Muscle layer of colon (tissue), 2 donors: ENCODE measurements at regions not wholly inside any gene's neighbourhood (a gene's known extent, or its start where the extent isn't known, plus 50 kb on each side); places are given as distances from the start of the nearest gene placed in this dataset.

ENCODE experiments used
- H3K27ac ChIP-seq: one replicate; pipeline ENCODE4 v1.7.0; 2013; ENCODE audit warnings: low read depth, mild to moderate bottlenecking, low read length, moderate library complexity
- H3K27me3 ChIP-seq, 2 donors: one replicate each; pipeline ENCODE4 v1.7.0; 2013; ENCODE audit warnings: low read length in 2 of 2, mild to moderate bottlenecking in 2 of 2; ENCODE audit not compliant: insufficient read depth in 2 of 2, control insufficient read depth in 1 of 2
- H3K36me3 ChIP-seq: one replicate; pipeline ENCODE4 v1.7.0; 2013; ENCODE audit warnings: mild to moderate bottlenecking, low read length; ENCODE audit not compliant: insufficient read depth
- H3K4me1 ChIP-seq: one replicate; pipeline ENCODE4 v1.7.0; 2013; ENCODE audit warnings: mild to moderate bottlenecking, low read length; ENCODE audit not compliant: insufficient read depth
- H3K4me3 ChIP-seq, 2 donors: one replicate each; pipeline ENCODE4 v1.7.0; 2013; ENCODE audit warnings: low read length in 2 of 2, low read depth in 1 of 2, mild to moderate bottlenecking in 1 of 2, moderate library complexity in 1 of 2
- H3K9ac ChIP-seq: one replicate; pipeline ENCODE4 v1.7.0; 2013; ENCODE audit warnings: low read length
- H3K9me3 ChIP-seq: one replicate; pipeline ENCODE4 v1.7.0; 2013; ENCODE audit warnings: mild to moderate bottlenecking, low read length
- donor health status: abdominal sarcoma.
- donor health status: Adenocarcinoma of cecum.

DNA sequence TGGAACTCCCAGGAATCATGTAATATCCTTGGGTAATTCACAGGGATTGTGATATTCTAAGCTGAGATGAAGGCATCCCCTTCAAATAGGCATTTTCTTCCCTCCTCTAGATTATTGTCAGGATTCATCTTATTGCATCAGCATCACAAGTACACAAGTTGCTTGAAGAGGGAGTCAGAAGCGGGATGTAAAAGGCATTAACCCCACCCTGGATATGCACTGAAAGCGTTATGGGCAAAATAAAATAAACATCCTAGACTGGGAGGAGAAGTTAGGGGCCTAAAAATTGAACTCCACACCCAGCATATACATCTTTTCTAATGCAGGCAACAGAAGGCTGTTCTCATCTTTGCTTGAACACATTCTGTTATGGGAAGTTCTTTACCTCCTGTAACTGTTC is 381.2 kb downstream of the SETD4 start:
- Histone ChIP-seq H3K9ac (no peak overlapping the region), H3K36me3 (no peaks in the 10 kb centered on the region), H3K27me3 (no peaks in the 10 kb centered on the region), H3K9me3 (no peaks in the 10 kb centered on the region), H3K27ac (no peak overlapping the region), H3K4me3 (no peak overlapping the region), H3K4me1 (no peaks in the 10 kb centered on the region)

DNA sequence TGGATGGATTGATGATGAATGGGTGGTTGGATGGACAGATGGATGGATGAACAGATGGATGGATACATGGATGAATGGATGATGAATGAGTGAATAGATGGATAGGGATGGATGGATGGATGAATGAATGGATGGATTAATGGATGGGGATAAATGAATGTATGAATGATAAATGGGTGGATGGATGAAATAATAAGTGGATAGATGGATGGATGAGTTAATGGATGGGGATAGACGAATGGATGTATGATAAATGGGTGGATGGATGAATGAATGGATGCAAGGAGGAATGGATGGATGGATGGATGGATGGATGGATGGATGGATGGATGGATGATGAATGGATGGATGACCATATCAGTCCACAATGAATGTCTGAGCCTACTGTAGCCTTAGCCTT is 381.9 kb downstream of the SETD4 start:
- no peak overlapping the region for H3K9ac ChIP-seq
- H3K9me3 ChIP-seq, result no peaks in the 10 kb centered on the region
- H3K4me3 ChIP-seq, result no peak overlapping the region
- no peaks in the 10 kb centered on the region for H3K36me3 ChIP-seq
- H3K27ac ChIP-seq, result no peak overlapping the region
- H3K27me3 ChIP-seq, result no peaks in the 10 kb centered on the region
- no peaks in the 10 kb centered on the region for H3K4me1 ChIP-seq

DNA sequence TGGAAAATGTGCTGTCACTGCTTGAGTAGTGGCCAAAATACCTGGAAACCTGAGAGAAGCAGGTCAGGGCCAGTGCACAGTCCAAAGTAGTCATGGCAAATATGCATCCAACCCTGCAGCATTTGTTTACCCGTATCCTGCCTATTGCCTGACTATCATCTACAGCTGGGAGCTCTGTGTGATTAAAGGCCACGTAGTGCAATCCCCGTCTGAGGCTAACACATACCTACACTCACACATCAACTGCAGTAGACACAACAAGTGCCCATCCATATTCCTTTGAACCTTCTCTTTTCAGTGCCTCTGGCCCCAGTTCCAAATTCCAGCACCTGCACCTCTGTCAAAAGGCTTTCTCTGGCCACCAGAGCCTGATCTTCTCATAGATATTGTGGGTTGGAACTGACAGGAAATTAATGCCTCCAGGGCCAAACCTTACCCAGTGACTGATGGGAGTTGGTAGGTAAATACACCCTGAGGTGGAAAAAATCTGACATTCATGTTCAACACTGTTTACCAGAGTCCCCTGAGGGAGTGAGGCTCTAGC is 383.0 kb downstream of the SETD4 start:
- H3K27me3 ChIP-seq, result no peaks in the 10 kb centered on the region
- H3K4me3 ChIP-seq, result no peak overlapping the region
- H3K9ac ChIP-seq, result no peak overlapping the region
- H3K4me1 ChIP-seq, result no peaks in the 10 kb centered on the region
- H3K36me3 ChIP-seq, result no peaks in the 10 kb centered on the region
- no peaks in the 10 kb centered on the region for H3K9me3 ChIP-seq
- no peak overlapping the region for H3K27ac ChIP-seq

DNA sequence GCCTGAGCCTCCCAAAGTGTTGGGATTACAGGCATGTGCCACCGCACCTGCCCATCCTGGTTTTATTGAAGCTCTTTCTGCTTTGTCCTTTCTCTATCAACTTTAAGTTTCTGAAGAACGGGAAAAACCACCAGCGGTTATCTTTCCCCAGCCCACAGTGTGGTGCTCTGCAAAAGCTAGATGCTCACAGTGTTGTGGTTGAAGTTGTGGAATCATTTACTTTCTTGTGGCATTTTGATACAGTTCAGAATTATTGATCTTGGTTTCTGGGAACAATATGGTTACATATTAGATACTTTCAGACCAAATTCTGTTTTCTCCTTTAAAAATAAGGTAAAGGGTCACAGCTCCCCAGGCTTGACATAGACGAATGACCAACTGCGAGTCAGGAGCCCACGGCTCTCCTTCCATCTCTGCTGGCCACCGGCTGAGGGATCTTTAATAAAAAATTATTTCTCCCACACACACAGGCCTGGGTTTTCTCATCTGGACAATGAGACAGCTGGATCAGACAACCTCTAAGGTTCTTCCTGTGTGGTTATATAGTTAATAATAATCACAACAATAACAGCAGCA is 385.3 kb downstream of the SETD4 start:
- H3K4me3 ChIP-seq, result no peak overlapping the region
- H3K9me3 ChIP-seq, result no peaks in the 10 kb centered on the region
- no peaks in the 10 kb centered on the region for H3K4me1 ChIP-seq
- H3K9ac ChIP-seq, result no peak overlapping the region
- H3K27me3 ChIP-seq, result no peaks in the 10 kb centered on the region
- no peak overlapping the region for H3K27ac ChIP-seq
- no peaks in the 10 kb centered on the region for H3K36me3 ChIP-seq

DNA sequence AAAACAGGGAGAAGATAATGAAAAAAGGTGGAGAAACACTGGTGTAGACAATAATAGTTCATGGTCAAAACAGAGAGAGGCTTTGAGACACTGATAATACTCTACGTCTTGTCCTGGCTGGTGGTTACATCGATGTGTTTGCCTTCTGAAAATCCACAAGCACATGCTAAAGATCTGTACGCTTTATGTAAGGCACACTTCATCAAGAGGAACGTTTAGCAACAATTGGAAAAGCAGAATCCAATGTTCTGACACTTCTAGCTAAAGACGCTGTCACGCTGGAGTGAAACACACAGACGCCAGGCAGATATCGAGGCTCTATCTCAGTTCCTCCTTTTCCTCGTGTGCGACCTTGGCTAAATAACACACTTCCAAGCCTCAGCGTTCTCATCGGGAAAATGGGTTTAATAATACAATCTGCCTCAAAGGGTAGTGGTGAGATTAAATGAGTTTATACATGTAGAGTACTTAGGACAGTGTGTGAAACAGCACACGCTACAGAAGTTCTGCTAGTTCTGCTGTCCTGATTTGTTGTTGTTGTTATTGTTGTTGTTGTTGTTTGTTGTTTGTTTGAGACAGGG is 386.1 kb downstream of the SETD4 start:
- no peak overlapping the region for H3K27ac ChIP-seq

DNA sequence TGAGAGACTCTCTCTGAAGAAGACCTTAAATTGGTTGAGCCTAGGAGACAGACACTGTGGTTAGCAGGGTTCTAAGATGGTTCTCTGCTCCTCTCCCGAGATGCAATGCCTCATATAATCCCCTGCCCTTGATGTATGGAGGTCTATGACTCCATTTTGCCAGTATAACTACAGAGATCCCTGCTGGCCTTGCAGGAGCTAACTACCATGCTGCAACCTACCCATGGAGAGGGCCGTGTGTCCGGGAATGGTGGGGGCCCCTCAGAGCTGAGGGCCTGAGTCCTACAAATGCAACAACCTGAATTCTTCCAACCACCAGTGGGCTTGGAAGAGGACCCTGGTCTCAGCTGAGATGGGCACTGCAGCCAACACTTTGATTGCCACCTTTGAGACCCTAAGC is 388.0 kb downstream of the SETD4 start:
- Histone ChIP-seq H3K9me3 (no peaks in the 10 kb centered on the region), H3K9ac (no peak overlapping the region), H3K4me3 (no peak overlapping the region), H3K27ac (no peak overlapping the region), H3K36me3 (no peaks in the 10 kb centered on the region), H3K4me1 (no peaks in the 10 kb centered on the region), H3K27me3 (no peaks in the 10 kb centered on the region)

More for the DNA sequence above, 386.1 kb downstream of the SETD4 start:
- Histone ChIP-seq H3K4me1 (no peaks in the 10 kb centered on the region), H3K27me3 (no peaks in the 10 kb centered on the region), H3K4me3 (no peak overlapping the region), H3K36me3 (no peaks in the 10 kb centered on the region), H3K9me3 (no peaks in the 10 kb centered on the region), H3K9ac (no peak overlapping the region)

DNA sequence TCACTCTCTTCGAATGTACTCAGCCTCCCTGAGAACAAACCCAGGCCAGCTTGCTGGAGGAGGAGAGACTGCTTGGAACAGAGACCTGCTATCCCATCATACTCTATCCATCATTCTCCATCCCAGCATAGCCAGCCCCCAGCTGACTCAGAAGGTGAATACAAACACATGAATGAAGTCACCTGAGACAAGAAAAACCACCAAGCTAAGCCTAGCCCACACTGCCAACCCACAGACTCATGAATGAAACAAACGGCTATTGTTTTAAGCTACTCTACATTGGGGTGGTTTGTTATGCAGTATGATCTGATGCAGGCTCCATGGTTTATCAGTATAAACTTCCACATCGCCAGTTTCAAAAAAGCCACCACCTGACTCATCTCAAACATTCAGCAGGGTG is 395.6 kb downstream of the SETD4 start:
- Histone ChIP-seq H3K9ac (no peak overlapping the region), H3K4me1 (no peaks in the 10 kb centered on the region), H3K9me3 (no peaks in the 10 kb centered on the region), H3K27me3 (no peaks in the 10 kb centered on the region), H3K27ac (no peak overlapping the region), H3K4me3 (no peak overlapping the region), H3K36me3 (no peaks in the 10 kb centered on the region)

DNA sequence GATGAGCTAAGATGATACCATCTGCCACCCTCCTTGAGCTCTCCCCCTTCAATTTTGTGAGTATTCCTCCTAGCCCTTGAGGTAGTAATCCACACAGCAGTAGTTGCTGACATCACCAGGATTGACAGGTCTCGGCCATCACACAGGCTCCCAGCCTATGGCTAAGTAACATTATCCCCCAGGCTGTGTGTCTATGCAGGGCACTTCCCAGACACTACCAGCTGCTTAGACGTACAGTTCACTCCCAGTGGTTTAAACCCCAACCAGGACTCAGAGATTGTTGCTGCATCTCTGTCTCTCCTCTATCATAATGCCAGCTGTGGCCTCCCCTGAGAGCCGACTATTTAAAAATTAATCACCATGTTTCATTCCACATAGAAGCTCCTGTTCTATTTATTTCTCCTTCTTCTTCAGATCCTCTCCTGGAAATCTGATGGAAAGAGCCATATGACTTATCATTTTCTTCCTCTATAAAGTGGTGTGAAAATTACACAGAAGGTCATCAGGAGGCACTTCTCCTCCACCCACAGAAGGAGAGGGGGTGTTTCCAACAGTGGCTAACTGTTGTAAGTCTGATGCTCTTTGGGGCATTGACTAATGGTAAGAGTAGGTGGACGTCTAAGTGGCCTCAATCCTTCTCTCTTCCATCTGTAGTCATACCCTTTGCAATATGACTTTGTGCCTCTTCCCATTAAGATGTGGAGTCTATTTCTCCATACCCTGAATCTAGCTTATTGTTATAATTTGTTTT is 396.3 kb downstream of the SETD4 start:
- Histone ChIP-seq H3K9ac (no peak overlapping the region), H3K9me3 (no peaks in the 10 kb centered on the region), H3K36me3 (no peaks in the 10 kb centered on the region), H3K4me1 (no peaks in the 10 kb centered on the region), H3K27me3 (no peaks in the 10 kb centered on the region), H3K4me3 (no peak overlapping the region), H3K27ac (no peak overlapping the region)

DNA sequence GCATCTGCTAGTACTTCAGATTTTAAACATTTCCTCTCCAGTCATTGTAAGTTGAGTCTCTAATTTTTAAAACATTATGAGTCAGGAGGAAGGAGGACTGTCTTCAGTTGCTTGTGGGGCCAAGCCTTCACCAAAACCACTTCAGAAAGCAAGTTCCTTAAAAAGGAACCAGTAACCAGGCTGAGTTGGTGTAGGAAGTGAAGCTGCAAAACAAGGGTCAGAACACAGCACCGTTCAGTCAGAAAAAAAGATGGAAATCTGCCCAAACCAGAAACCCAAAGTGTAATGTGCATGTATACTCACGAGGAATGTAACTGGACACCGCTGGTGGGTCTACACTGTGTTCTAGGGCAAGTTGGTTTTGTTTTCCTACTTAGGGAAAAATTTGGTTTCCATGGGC is 402.1 kb downstream of the SETD4 start:
- no peak overlapping the region for H3K4me3 ChIP-seq
- no peaks in the 10 kb centered on the region for H3K36me3 ChIP-seq
- H3K9me3 ChIP-seq, result no peaks in the 10 kb centered on the region
- no peak overlapping the region for H3K27ac ChIP-seq
- H3K9ac ChIP-seq, result no peak overlapping the region
- H3K27me3 ChIP-seq, result no peaks in the 10 kb centered on the region
- no peaks in the 10 kb centered on the region for H3K4me1 ChIP-seq

DNA sequence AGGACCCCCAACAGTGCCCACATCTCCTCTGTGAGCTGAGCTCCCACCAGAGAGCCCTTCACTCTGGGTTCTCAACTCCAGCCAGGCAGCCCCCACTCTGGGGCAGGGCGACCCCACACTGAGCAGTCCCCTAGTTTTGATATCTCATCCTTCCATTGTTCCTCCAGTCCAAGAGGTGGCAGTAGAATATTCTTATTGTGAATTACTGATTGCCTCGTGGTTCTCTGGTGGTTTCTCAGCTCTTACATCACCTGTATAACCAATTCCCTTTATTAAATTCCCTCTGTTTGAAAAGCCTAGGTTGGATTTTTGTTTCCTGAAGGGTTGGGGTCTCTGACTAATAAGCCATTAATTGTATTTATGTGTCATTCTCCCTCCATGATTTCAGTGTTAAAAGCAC is 407.5 kb downstream of the SETD4 start:
- H3K36me3 ChIP-seq, result no peaks in the 10 kb centered on the region
- H3K27ac ChIP-seq, result no peak overlapping the region
- no peaks in the 10 kb centered on the region for H3K9me3 ChIP-seq
- H3K4me3 ChIP-seq, result no peak overlapping the region
- H3K27me3 ChIP-seq, result no peaks in the 10 kb centered on the region
- H3K9ac ChIP-seq, result no peak overlapping the region
- peaks cover 5% of the 10 kb centered on the region for H3K4me1 ChIP-seq

DNA sequence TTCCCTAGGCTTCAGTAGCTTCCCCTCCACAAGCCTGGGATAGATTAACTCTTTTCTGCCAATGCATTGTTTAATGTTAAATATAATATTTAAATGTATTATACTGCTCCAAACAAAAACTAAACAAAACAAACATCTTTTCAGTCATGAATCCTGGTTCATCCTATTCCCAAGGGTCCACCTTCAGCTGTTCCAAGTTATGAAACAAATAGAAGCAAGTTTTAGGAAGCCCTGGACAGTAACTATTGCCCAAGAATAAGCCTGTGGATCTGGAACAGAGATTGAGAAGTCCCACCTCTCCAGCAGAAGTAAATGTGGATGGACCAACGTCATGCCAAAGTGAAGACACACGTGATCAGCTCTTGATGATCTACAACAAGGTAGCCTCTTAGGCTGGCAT is 408.1 kb downstream of the SETD4 start:
- H3K4me3 ChIP-seq, result no peak overlapping the region
- no peak overlapping the region for H3K27ac ChIP-seq
- H3K9ac ChIP-seq, result no peak overlapping the region
- H3K36me3 ChIP-seq, result no peaks in the 10 kb centered on the region
- H3K9me3 ChIP-seq, result no peaks in the 10 kb centered on the region
- no peaks in the 10 kb centered on the region for H3K27me3 ChIP-seq
- peaks cover 5% of the 10 kb centered on the region for H3K4me1 ChIP-seq
